ENCODE measurements at regions not wholly inside any gene's neighbourhood (a gene's known extent, or its start where the extent isn't known, plus 50 kb on each side); places are given as distances from the start of the nearest gene placed in this dataset.

DNA sequence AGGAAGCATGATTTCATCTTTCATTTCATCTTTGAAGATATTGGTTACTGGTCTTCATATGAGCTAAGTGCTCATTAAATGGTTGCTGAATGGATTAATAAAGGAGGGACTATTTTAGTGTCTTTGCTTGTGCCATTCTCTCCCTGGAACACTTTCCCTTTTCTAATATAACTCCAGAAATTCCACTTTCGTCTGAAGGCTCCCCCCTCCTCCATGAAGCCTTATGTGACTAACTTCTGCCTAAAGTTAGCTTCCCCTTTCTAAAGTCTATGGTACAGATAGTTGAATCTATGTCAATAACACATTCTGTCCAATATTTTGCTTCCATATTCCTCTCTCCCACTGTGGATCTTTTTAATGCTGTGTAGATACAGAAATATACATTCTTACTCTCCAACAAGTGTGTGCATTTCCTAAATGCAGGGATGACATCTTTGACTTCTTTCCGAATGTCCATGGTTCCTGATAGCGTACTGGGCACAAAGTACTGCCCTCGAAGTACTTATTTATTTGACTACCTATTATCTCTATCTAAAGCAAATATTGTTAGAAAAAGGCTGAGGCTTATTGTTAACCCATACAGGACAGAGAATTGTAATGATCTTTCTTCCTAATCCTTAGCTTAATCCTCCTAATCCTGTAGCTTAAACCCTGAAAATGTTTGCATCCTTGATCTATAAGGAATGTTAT, 84.7 kb upstream of the ELOVL5 start:
- TF ChIP-seq CTCF (conservative IDR thresholded peaks at IDR 0.05; ENCODE audit: low read depth, low read length) (no peak), EZH2 (IDR thresholded peaks at IDR 0.05; ENCODE audit: borderline replicate concordance, low read depth, low read length, poor library complexity, severe bottlenecking) (no peak)
